Ectodermal cell (in vitro differentiated cells): ENCODE measurements at regions not wholly inside any gene's neighbourhood (a gene's known extent, or its start where the extent isn't known, plus 50 kb on each side); places are given as distances from the start of the nearest gene placed in this dataset.

Experiments used
- H3K27ac ChIP-seq: 2 replicates; pipeline ENCODE4 v1.7.0; 2013; ENCODE audit warnings: mild to moderate bottlenecking, low read depth, low read length; ENCODE audit not compliant: insufficient read depth, poor library complexity, severe bottlenecking
- H3K27me3 ChIP-seq: 2 replicates; pipeline ENCODE4 v1.7.0; 2013; ENCODE audit warnings: mild to moderate bottlenecking, low read length; ENCODE audit not compliant: insufficient read depth, control insufficient read depth, poor library complexity, severe bottlenecking
- H3K36me3 ChIP-seq: one replicate; pipeline ENCODE4 v1.7.0; 2013; ENCODE audit warnings: low read length; ENCODE audit not compliant: control insufficient read depth, insufficient read depth
- H3K4me1 ChIP-seq: one replicate; pipeline ENCODE4 v1.7.0; 2013; ENCODE audit warnings: low read length; ENCODE audit not compliant: control insufficient read depth, insufficient read depth
- H3K4me3 ChIP-seq: 2 replicates; pipeline ENCODE4 v1.7.0; 2013; ENCODE audit warnings: low read depth, low read length, control low read depth; ENCODE audit not compliant: insufficient read depth
- H3K9me3 ChIP-seq: 2 replicates; pipeline ENCODE4 v1.7.0; 2013; ENCODE audit warnings: mild to moderate bottlenecking, low read length, moderate library complexity; ENCODE audit not compliant: control insufficient read depth
- WGBS, 2 experiments: methylation state at CpG; one replicate each; pipeline ENCODE4 v1.1.7; 2013; ENCODE audit warnings: missing lambda C conversion rate in 2 of 2; 5-methylcytosine and 5-hydroxymethylcytosine counted together

- Histone ChIP-seq H3K4me3 (no peak overlapping the region), H3K4me1 (no peaks in the 10 kb centered on the region), H3K9me3 (no peaks in the 10 kb centered on the region), H3K27ac (no peak overlapping the region), H3K36me3 (no peaks in the 10 kb centered on the region), H3K27me3 (no peaks in the 10 kb centered on the region)
- 93 to 96% methylated on average over 6 of the region's 6 CpGs for WGBS, 2 experiments
These were observed 338.2 kb downstream of the NPR3 start for GRCh38 chr5:33049298-33049697.

GRCh38 chr5:33049842-33050241 is 338.7 kb downstream of the NPR3 start:
- Histone ChIP-seq H3K36me3 (no peaks in the 10 kb centered on the region), H3K27ac (no peak overlapping the region), H3K4me3 (no peak overlapping the region), H3K4me1 (no peaks in the 10 kb centered on the region), H3K9me3 (no peaks in the 10 kb centered on the region), H3K27me3 (no peaks in the 10 kb centered on the region)
- 89 to 97% methylated on average over 2 of the region's 2 CpGs for WGBS, 2 experiments

GRCh38 chr5:33059081-33059480 is 348.0 kb downstream of the NPR3 start:
- Histone ChIP-seq H3K4me1 (no peaks in the 10 kb centered on the region), H3K36me3 (no peaks in the 10 kb centered on the region), H3K27me3 (no peaks in the 10 kb centered on the region), H3K4me3 (no peak overlapping the region), H3K27ac (no peak overlapping the region), H3K9me3 (no peaks in the 10 kb centered on the region)
- 87 to 98% methylated on average over 3 of the region's 3 CpGs for WGBS, 2 experiments

- no peak overlapping the region for H3K27ac ChIP-seq
- H3K4me3 ChIP-seq: no peak overlapping the region
- no peaks in the 10 kb centered on the region for H3K36me3 ChIP-seq
- H3K27me3 ChIP-seq: no peaks in the 10 kb centered on the region
- no peaks in the 10 kb centered on the region for H3K9me3 ChIP-seq
- 93 to 97% methylated on average over 3 of the region's 3 CpGs for WGBS, 2 experiments
- no peaks in the 10 kb centered on the region for H3K4me1 ChIP-seq
These were observed 354.0 kb downstream of the NPR3 start for GRCh38 chr5:33065131-33065530.

GRCh38 chr5:33067291-33067690 is 356.2 kb downstream of the NPR3 start:
- WGBS, 2 experiments: 48% methylated on average over 2 of the region's 2 CpGs
- no peaks in the 10 kb centered on the region for H3K4me1 ChIP-seq
- no peak overlapping the region for H3K4me3 ChIP-seq
- no peaks in the 10 kb centered on the region for H3K9me3 ChIP-seq
- no peak overlapping the region for H3K27ac ChIP-seq
- H3K27me3 ChIP-seq: no peaks in the 10 kb centered on the region
- H3K36me3 ChIP-seq: no peaks in the 10 kb centered on the region

- Histone ChIP-seq H3K4me1 (no peaks in the 10 kb centered on the region), H3K36me3 (no peaks in the 10 kb centered on the region), H3K9me3 (no peaks in the 10 kb centered on the region), H3K27me3 (no peaks in the 10 kb centered on the region), H3K27ac (no peak overlapping the region), H3K4me3 (no peak overlapping the region)
- WGBS, 2 experiments: 90 to 96% methylated on average over 1 of the region's 1 CpG
These were observed 357.7 kb downstream of the NPR3 start for GRCh38 chr5:33068786-33069185.

- H3K27me3 ChIP-seq: no peaks in the 10 kb centered on the region
- H3K27ac ChIP-seq: no peak overlapping the region
- no peaks in the 10 kb centered on the region for H3K36me3 ChIP-seq
- WGBS, 2 experiments: 85 to 95% methylated on average over 3 of the region's 4 CpGs
- no peaks in the 10 kb centered on the region for H3K9me3 ChIP-seq
- H3K4me1 ChIP-seq: no peaks in the 10 kb centered on the region
- H3K4me3 ChIP-seq: no peak overlapping the region
These were observed 361.2 kb downstream of the NPR3 start for GRCh38 chr5:33072296-33072695.

GRCh38 chr5:33072726-33073125 is 361.6 kb downstream of the NPR3 start:
- H3K27ac ChIP-seq: no peak overlapping the region
- no peaks in the 10 kb centered on the region for H3K9me3 ChIP-seq
- no peaks in the 10 kb centered on the region for H3K4me1 ChIP-seq
- no peak overlapping the region for H3K4me3 ChIP-seq
- no peaks in the 10 kb centered on the region for H3K36me3 ChIP-seq
- H3K27me3 ChIP-seq: no peaks in the 10 kb centered on the region
- WGBS, 2 experiments: 94 to 96% methylated on average over 2 of the region's 2 CpGs

GRCh38 chr5:33073881-33074327 is 362.8 kb downstream of the NPR3 start:
- no peaks in the 10 kb centered on the region for H3K4me1 ChIP-seq
- H3K9me3 ChIP-seq: no peaks in the 10 kb centered on the region
- H3K27me3 ChIP-seq: no peaks in the 10 kb centered on the region
- no peak overlapping the region for H3K27ac ChIP-seq
- no peaks in the 10 kb centered on the region for H3K36me3 ChIP-seq
- no peak overlapping the region for H3K4me3 ChIP-seq
- WGBS, 2 experiments: 61 to 90% methylated on average over 2 to 3 of the region's 3 CpGs

GRCh38 chr5:33074548-33074947 is 363.4 kb downstream of the NPR3 start:
- H3K27me3 ChIP-seq: no peaks in the 10 kb centered on the region
- 65% methylated on average over 2 of the region's 3 CpGs; no CpG with 5 or more reads in 1 of the 2 experiments for WGBS, 2 experiments
- no peak overlapping the region for H3K4me3 ChIP-seq
- H3K27ac ChIP-seq: no peak overlapping the region
- H3K9me3 ChIP-seq: no peaks in the 10 kb centered on the region
- H3K36me3 ChIP-seq: no peaks in the 10 kb centered on the region
- H3K4me1 ChIP-seq: no peaks in the 10 kb centered on the region

- Histone ChIP-seq H3K4me1 (no peaks in the 10 kb centered on the region), H3K27ac (no peak overlapping the region), H3K4me3 (no peak overlapping the region), H3K9me3 (no peaks in the 10 kb centered on the region), H3K36me3 (no peaks in the 10 kb centered on the region), H3K27me3 (no peaks in the 10 kb centered on the region)
- WGBS, 2 experiments: 82 to 83% methylated on average over 1 to 2 of the region's 2 CpGs
These were observed 364.6 kb downstream of the NPR3 start for GRCh38 chr5:33075731-33076130.
